ENCODE measurements at regions not wholly inside any gene's neighbourhood (a gene's known extent, or its start where the extent isn't known, plus 50 kb on each side); places are given as distances from the start of the nearest gene placed in this dataset.
"Not testable (repeated sequence)": the region's sequence is repeated elsewhere in the genome, so short reads cannot be mapped to it uniquely, and the experiment has no call there.

GRCh38 chr9:108395421-108395820 lies 460.4 kb downstream of the ACTL7B start:
- no peaks in the 10 kb centered on the region for H3K4me1 ChIP-seq (ENCODE audit: control insufficient read depth in 2 of 2, insufficient read depth in 2 of 2, low read length in 2 of 2)
- no peaks in the 10 kb centered on the region for H3K9me3 ChIP-seq (ENCODE audit: control insufficient read depth in 2 of 2, insufficient read depth in 1 of 2, low read length in 1 of 2)
- H3K27ac ChIP-seq (ENCODE audit: low read depth in 1 of 2, low read length in 1 of 2): no peak overlapping the region
- no peaks in the 10 kb centered on the region for H3K27me3 ChIP-seq (ENCODE audit: control insufficient read depth in 2 of 2, insufficient read depth in 1 of 2, low read length in 1 of 2)
- H3K36me3 ChIP-seq (ENCODE audit: control insufficient read depth in 2 of 2, insufficient read depth in 2 of 2, low read length in 1 of 2): no peaks in the 10 kb centered on the region
- H3K4me3 ChIP-seq (ENCODE audit: low read length in 2 of 2): no peak overlapping the region
- no peak for DNase-seq (ENCODE audit: low read depth in 6 of 9, low spot score in 9 of 9)
- 97% methylated on average over 4 of the region's 4 CpGs for WGBS

- H3K9me3 ChIP-seq (ENCODE audit: control insufficient read depth in 2 of 2, insufficient read depth in 1 of 2, low read length in 1 of 2): no peaks in the 10 kb centered on the region
- H3K36me3 ChIP-seq (ENCODE audit: control insufficient read depth in 2 of 2, insufficient read depth in 2 of 2, low read length in 1 of 2): no peaks in the 10 kb centered on the region
- H3K4me3 ChIP-seq (ENCODE audit: low read length in 2 of 2): no peak overlapping the region
- H3K27ac ChIP-seq (ENCODE audit: low read depth in 1 of 2, low read length in 1 of 2): no peak overlapping the region
- 98% methylated on average over 13 of the region's 13 CpGs for WGBS
- no peak for DNase-seq (ENCODE audit: low read depth in 6 of 9, low spot score in 9 of 9)
- H3K4me1 ChIP-seq (ENCODE audit: control insufficient read depth in 2 of 2, insufficient read depth in 2 of 2, low read length in 2 of 2): no peaks in the 10 kb centered on the region
- no peaks in the 10 kb centered on the region for H3K27me3 ChIP-seq (ENCODE audit: control insufficient read depth in 2 of 2, insufficient read depth in 1 of 2, low read length in 1 of 2)
Measured at GRCh38 chr9:108394726-108395125, 461.1 kb downstream of the ACTL7B start.

DNA sequence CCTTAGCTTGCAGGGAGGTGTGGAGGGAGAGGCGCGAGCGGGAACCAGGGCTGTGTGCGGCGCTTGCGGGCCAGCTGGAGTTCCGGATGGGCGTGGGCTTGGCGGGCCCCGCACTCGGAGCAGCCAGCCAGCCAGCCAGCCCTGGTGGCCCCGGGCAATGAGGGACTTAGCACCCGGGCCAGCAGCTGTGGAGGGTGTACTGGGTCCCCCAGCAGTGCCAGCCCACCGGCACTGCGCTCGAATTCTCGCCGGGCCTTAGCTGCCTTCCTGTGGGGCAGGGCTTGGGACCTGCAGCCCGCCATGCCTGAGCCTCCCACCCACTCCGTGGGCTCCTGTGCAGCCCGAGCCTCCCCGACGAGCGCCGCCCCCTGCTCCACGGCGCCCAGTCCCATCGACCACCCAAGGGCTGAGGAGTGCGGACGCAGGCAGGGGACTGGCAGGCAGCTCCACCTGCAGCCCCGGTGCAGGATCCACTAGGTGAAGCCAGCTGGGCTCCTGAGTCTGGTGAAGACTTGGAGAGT lies 462.2 kb downstream of the ACTL7B start:
- not testable (repeated sequence) for H3K4me1 ChIP-seq (ENCODE audit: control insufficient read depth in 2 of 2, insufficient read depth in 2 of 2, low read length in 2 of 2); H3K36me3 ChIP-seq (ENCODE audit: control insufficient read depth in 2 of 2, insufficient read depth in 2 of 2, low read length in 1 of 2); DNase-seq (ENCODE audit: low read depth in 6 of 9, low spot score in 9 of 9); H3K9me3 ChIP-seq (ENCODE audit: control insufficient read depth in 2 of 2, insufficient read depth in 1 of 2, low read length in 1 of 2); H3K4me3 ChIP-seq (ENCODE audit: low read length in 2 of 2); H3K27me3 ChIP-seq (ENCODE audit: control insufficient read depth in 2 of 2, insufficient read depth in 1 of 2, low read length in 1 of 2); H3K27ac ChIP-seq (ENCODE audit: low read depth in 1 of 2, low read length in 1 of 2)
- 97% methylated on average over 31 of the region's 31 CpGs for WGBS

DNA sequence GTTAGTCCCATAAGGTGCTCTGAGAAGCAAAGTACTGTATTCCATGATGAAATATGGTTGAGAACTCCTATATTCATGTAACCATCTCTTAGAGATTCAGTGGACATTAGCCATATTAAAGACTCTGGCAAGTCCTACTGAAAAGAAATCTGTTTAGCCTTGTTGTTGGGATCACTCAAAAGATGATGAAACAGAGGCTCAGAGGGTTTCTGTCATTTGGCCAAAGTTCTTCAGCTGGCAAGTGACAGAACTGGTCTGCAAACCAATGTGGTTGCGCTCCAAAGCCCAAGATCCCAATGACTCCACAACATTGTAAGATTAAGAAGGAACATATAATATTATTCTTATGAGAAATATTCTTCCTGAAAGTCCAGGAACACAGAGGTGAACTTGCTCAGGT lies 462.9 kb downstream of the ACTL7B start:
- Histone ChIP-seq H3K4me1 (ENCODE audit: control insufficient read depth in 2 of 2, insufficient read depth in 2 of 2, low read length in 2 of 2) (no peaks in the 10 kb centered on the region), H3K9me3 (ENCODE audit: control insufficient read depth in 2 of 2, insufficient read depth in 1 of 2, low read length in 1 of 2) (no peaks in the 10 kb centered on the region), H3K4me3 (ENCODE audit: low read length in 2 of 2) (no peak overlapping the region), H3K36me3 (ENCODE audit: control insufficient read depth in 2 of 2, insufficient read depth in 2 of 2, low read length in 1 of 2) (no peaks in the 10 kb centered on the region), H3K27ac (ENCODE audit: low read depth in 1 of 2, low read length in 1 of 2) (no peak overlapping the region), H3K27me3 (ENCODE audit: control insufficient read depth in 2 of 2, insufficient read depth in 1 of 2, low read length in 1 of 2) (no peaks in the 10 kb centered on the region)
- DNase-seq (ENCODE audit: low read depth in 6 of 9, low spot score in 9 of 9): no peak
- 97% methylated on average over 1 of the region's 1 CpG for WGBS

DNA sequence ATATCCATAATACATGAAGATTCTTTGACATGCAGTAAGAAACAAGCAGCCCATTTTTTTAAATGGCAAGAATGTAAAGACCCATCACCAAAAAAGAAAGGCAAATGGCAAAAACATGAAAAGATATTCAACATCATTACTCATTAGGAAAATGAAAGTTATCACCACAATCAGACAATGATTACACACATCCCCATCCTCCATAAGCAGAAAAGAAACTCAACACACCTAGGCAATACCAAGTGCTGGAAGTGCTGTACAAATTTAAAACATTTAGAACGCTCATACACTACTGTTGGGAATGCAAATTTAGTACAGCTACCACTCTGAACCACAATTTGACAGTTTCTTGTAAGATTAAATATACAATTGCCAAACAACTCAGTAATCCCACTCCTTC lies 466.7 kb downstream of the ACTL7B start:
- Histone ChIP-seq H3K36me3 (ENCODE audit: control insufficient read depth in 2 of 2, insufficient read depth in 2 of 2, low read length in 1 of 2) (no peaks in the 10 kb centered on the region), H3K27me3 (ENCODE audit: control insufficient read depth in 2 of 2, insufficient read depth in 1 of 2, low read length in 1 of 2) (no peaks in the 10 kb centered on the region), H3K4me1 (ENCODE audit: control insufficient read depth in 2 of 2, insufficient read depth in 2 of 2, low read length in 2 of 2) (no peaks in the 10 kb centered on the region), H3K27ac (ENCODE audit: low read depth in 1 of 2, low read length in 1 of 2) (no peak overlapping the region), H3K4me3 (ENCODE audit: low read length in 2 of 2) (no peak overlapping the region), H3K9me3 (ENCODE audit: control insufficient read depth in 2 of 2, insufficient read depth in 1 of 2, low read length in 1 of 2) (no peaks in the 10 kb centered on the region)
- 97% methylated on average over 1 of the region's 1 CpG for WGBS
- DNase-seq (ENCODE audit: low read depth in 6 of 9, low spot score in 9 of 9): no peak

DNA sequence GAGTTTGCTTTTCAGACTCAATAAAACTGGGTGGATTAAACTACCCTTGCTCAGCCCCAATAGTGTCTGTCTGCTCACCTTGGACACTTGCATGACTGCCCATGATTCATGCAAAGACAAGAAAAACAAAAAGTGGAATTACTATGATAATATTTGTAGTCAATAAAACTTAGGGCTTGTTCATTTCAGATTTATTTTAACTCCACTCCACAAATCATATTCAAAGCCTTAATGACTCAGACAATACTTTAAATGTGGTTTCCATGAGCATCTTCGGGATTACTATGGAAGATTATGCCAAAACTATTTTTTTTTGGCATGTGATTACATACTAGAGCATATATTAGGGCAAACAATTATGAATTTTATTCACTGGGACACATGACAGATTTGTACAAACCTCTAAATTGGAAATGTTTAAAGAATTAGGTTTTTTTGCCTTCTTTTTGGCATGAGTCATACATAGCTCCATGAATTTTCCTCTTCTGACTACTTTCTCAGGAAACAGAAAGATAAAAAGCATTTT lies 468.9 kb downstream of the ACTL7B start:
- no peaks in the 10 kb centered on the region for H3K9me3 ChIP-seq (ENCODE audit: control insufficient read depth in 2 of 2, insufficient read depth in 1 of 2, low read length in 1 of 2)
- no peaks in the 10 kb centered on the region for H3K27me3 ChIP-seq (ENCODE audit: control insufficient read depth in 2 of 2, insufficient read depth in 1 of 2, low read length in 1 of 2)
- H3K36me3 ChIP-seq (ENCODE audit: control insufficient read depth in 2 of 2, insufficient read depth in 2 of 2, low read length in 1 of 2): no peaks in the 10 kb centered on the region
- no peaks in the 10 kb centered on the region for H3K4me1 ChIP-seq (ENCODE audit: control insufficient read depth in 2 of 2, insufficient read depth in 2 of 2, low read length in 2 of 2)
- 89% methylated on average over 1 of the region's 1 CpG for WGBS
- H3K27ac ChIP-seq (ENCODE audit: low read depth in 1 of 2, low read length in 1 of 2): no peak overlapping the region
- DNase-seq (ENCODE audit: low read depth in 6 of 9, low spot score in 9 of 9): no peak
- H3K4me3 ChIP-seq (ENCODE audit: low read length in 2 of 2): no peak overlapping the region

GRCh38 chr9:108386032-108386431 lies 469.8 kb downstream of the ACTL7B start:
- no peak overlapping the region for H3K4me3 ChIP-seq (ENCODE audit: low read length in 2 of 2)
- no peaks in the 10 kb centered on the region for H3K36me3 ChIP-seq (ENCODE audit: control insufficient read depth in 2 of 2, insufficient read depth in 2 of 2, low read length in 1 of 2)
- H3K9me3 ChIP-seq (ENCODE audit: control insufficient read depth in 2 of 2, insufficient read depth in 1 of 2, low read length in 1 of 2): no peaks in the 10 kb centered on the region
- WGBS: 91% methylated on average over 2 of the region's 2 CpGs
- no peak for DNase-seq (ENCODE audit: low read depth in 6 of 9, low spot score in 9 of 9)
- H3K27me3 ChIP-seq (ENCODE audit: control insufficient read depth in 2 of 2, insufficient read depth in 1 of 2, low read length in 1 of 2): no peaks in the 10 kb centered on the region
- no peaks in the 10 kb centered on the region for H3K4me1 ChIP-seq (ENCODE audit: control insufficient read depth in 2 of 2, insufficient read depth in 2 of 2, low read length in 2 of 2)
- no peak overlapping the region for H3K27ac ChIP-seq (ENCODE audit: low read depth in 1 of 2, low read length in 1 of 2)

DNA sequence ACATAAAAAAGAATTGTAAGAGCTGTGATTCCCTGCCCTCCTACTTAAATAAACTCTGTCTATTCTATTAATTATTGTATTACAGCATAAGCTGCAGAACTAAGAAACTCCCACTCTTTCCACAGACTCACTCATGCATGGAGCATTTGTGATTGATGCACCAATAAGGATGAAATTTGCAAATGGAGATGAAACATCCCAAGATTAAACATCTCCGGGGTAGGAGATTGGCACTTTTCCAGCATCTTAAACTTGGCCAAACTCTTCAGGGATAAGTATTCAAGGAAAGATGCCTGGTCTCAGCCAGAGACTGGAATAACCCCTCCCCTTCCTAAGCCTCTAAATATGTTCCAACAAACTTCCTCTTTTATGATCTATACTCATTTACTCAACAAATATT lies 472.0 kb downstream of the ACTL7B start:
- Histone ChIP-seq H3K36me3 (ENCODE audit: control insufficient read depth in 2 of 2, insufficient read depth in 2 of 2, low read length in 1 of 2) (no peaks in the 10 kb centered on the region), H3K27ac (ENCODE audit: low read depth in 1 of 2, low read length in 1 of 2) (no peak overlapping the region), H3K4me3 (ENCODE audit: low read length in 2 of 2) (no peak overlapping the region), H3K27me3 (ENCODE audit: control insufficient read depth in 2 of 2, insufficient read depth in 1 of 2, low read length in 1 of 2) (no peaks in the 10 kb centered on the region), H3K9me3 (ENCODE audit: control insufficient read depth in 2 of 2, insufficient read depth in 1 of 2, low read length in 1 of 2) (no peaks in the 10 kb centered on the region), H3K4me1 (ENCODE audit: control insufficient read depth in 2 of 2, insufficient read depth in 2 of 2, low read length in 2 of 2) (no peaks in the 10 kb centered on the region)
- DNase-seq (ENCODE audit: low read depth in 6 of 9, low spot score in 9 of 9): no peak
- 93% methylated on average over 1 of the region's 1 CpG for WGBS

- H3K27me3 ChIP-seq (ENCODE audit: control insufficient read depth in 2 of 2, insufficient read depth in 1 of 2, low read length in 1 of 2): no peaks in the 10 kb centered on the region
- no peaks in the 10 kb centered on the region for H3K4me1 ChIP-seq (ENCODE audit: control insufficient read depth in 2 of 2, insufficient read depth in 2 of 2, low read length in 2 of 2)
- no peaks in the 10 kb centered on the region for H3K36me3 ChIP-seq (ENCODE audit: control insufficient read depth in 2 of 2, insufficient read depth in 2 of 2, low read length in 1 of 2)
- 89% methylated on average over 6 of the region's 6 CpGs for WGBS
- H3K27ac ChIP-seq (ENCODE audit: low read depth in 1 of 2, low read length in 1 of 2): no peak overlapping the region
- peak in 2 of 9 donors; percentile 0 to 12 for DNase-seq (ENCODE audit: low read depth in 6 of 9, low spot score in 9 of 9)
- no peak overlapping the region for H3K4me3 ChIP-seq (ENCODE audit: low read length in 2 of 2)
- H3K9me3 ChIP-seq (ENCODE audit: control insufficient read depth in 2 of 2, insufficient read depth in 1 of 2, low read length in 1 of 2): no peaks in the 10 kb centered on the region
Measured at GRCh38 chr9:108382310-108382709, 473.5 kb downstream of the ACTL7B start.

DNA sequence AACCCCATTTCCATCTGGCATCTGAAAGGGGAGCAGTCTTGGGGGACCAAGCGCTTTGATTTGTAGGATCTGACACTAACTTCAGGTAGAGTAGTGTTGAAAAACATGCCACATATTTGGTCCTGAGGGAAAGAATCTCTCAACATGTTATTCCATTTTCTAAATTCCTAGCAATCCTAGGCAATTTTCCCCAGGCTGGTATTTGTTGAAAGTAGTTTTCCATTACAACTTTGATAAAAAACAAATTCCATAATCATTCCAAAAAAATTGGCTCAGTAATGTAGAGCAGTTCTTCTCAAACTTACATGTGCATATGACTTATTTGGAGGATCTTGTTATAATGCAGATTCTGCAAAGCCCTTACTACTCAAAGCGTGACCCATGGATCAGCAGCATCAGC lies 477.9 kb downstream of the ACTL7B start:
- WGBS: 96% methylated on average over 2 of the region's 2 CpGs
- H3K4me3 ChIP-seq (ENCODE audit: low read length in 2 of 2): no peak overlapping the region
- no peaks in the 10 kb centered on the region for H3K4me1 ChIP-seq (ENCODE audit: control insufficient read depth in 2 of 2, insufficient read depth in 2 of 2, low read length in 2 of 2)

More for the DNA sequence above, 477.9 kb downstream of the ACTL7B start:
- DNase-seq (ENCODE audit: low read depth in 6 of 9, low spot score in 9 of 9): no peak
- no peak overlapping the region for H3K27ac ChIP-seq (ENCODE audit: low read depth in 1 of 2, low read length in 1 of 2)
- peaks cover 0 to 9% of the 10 kb centered on the region in 2 donors for H3K9me3 ChIP-seq (ENCODE audit: control insufficient read depth in 2 of 2, insufficient read depth in 1 of 2, low read length in 1 of 2)
- no peaks in the 10 kb centered on the region for H3K36me3 ChIP-seq (ENCODE audit: control insufficient read depth in 2 of 2, insufficient read depth in 2 of 2, low read length in 1 of 2)
- no peaks in the 10 kb centered on the region for H3K27me3 ChIP-seq (ENCODE audit: control insufficient read depth in 2 of 2, insufficient read depth in 1 of 2, low read length in 1 of 2)
